Thyroid gland (tissue), 4 donors: ENCODE measurements at regions not wholly inside any gene's neighbourhood (a gene's known extent, or its start where the extent isn't known, plus 50 kb on each side); places are given as distances from the start of the nearest gene placed in this dataset.

Experiments used
- POLR2A ChIP-seq, 2 donors: fragments of 450-650 bp; IDR thresholded peaks; one replicate each; pipeline ENCODE4 v1.6.1; 2017; ENCODE audit warnings: antibody characterized with exemption in 2 of 2, mild to moderate bottlenecking in 2 of 2, moderate library complexity in 1 of 2
- TF ChIP-seq, protein P1 (sequence below), 6 experiments: fragments of 200-600 bp in 3 of 6; fragments of 450-650 bp in 3 of 6; sonication (generic) in 3 of 6; IDR thresholded peaks; one replicate each; pipeline ENCODE4 v1.5.1; 2016 to 2019; ENCODE audit warnings: antibody characterized with exemption in 6 of 6, mild to moderate bottlenecking in 2 of 6, inconsistent platforms in 1 of 6, moderate library complexity in 1 of 6

DNA sequence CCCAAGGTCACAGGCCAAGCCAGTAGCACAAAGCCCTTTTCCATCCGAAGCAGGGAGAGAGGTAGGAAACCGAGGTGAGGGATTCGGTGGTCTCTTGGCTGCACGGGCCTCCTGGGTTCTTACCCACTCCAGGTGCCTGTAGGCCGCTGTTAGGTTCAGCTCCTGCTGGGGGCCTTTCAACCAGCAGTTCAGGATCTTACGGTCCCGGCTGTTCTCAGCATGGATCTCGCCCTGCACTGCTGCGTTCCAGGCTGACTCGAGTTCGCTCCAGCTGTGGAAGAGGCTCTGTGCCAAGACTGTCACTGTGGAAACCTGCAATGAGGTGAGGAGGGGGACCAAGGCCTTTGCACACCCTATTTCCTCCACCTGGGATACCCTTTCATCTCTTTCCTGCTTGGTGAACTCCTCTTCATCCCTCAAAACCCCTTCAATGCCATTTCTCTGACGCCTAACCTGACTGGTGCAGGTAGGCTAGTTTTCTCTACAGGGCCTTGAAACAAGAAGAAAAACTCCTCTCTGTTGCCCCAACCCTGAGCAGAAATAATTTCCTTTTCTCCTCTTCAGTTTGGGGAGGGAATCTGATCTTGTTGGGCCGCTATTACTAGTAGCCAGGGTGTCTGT is 103.6 kb downstream of the RMI2 start:
- TF ChIP-seq, protein P1, sequence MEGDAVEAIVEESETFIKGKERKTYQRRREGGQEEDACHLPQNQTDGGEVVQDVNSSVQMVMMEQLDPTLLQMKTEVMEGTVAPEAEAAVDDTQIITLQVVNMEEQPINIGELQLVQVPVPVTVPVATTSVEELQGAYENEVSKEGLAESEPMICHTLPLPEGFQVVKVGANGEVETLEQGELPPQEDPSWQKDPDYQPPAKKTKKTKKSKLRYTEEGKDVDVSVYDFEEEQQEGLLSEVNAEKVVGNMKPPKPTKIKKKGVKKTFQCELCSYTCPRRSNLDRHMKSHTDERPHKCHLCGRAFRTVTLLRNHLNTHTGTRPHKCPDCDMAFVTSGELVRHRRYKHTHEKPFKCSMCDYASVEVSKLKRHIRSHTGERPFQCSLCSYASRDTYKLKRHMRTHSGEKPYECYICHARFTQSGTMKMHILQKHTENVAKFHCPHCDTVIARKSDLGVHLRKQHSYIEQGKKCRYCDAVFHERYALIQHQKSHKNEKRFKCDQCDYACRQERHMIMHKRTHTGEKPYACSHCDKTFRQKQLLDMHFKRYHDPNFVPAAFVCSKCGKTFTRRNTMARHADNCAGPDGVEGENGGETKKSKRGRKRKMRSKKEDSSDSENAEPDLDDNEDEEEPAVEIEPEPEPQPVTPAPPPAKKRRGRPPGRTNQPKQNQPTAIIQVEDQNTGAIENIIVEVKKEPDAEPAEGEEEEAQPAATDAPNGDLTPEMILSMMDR (IDR thresholded peaks at IDR 0.05) = no peak
- no peak for TF ChIP-seq POLR2A (IDR thresholded peaks at IDR 0.05)
